Right renal cortex interstitium (tissue), 3 donors: ENCODE measurements at regions not wholly inside any gene's neighbourhood (a gene's known extent, or its start where the extent isn't known, plus 50 kb on each side); places are given as distances from the start of the nearest gene placed in this dataset.
A peak's percentile ranks its signal among the peaks of the same experiment; 100 is the strongest.
"Not testable (repeated sequence)": the region's sequence is repeated elsewhere in the genome, so short reads cannot be mapped to it uniquely, and the experiment has no call there.

Experiments used
- DNase-seq, 3 donors: peaks; one replicate each; pipeline ENCODE4 v3.0.0-alpha.2; 2013; ENCODE audit warnings: low read depth in 3 of 3, low spot score in 2 of 3

- DNase-seq, result no peak
Observed at GRCh38 chr2:212797484-212798205, 259.0 kb upstream of the ERBB4 start.

GRCh38 chr2:212794471-212794870, 255.9 kb upstream of the ERBB4 start:
- DNase-seq, result no peak

- DNase-seq, result no peak
Observed at GRCh38 chr2:212791569-212791968, 253.0 kb upstream of the ERBB4 start.

DNA sequence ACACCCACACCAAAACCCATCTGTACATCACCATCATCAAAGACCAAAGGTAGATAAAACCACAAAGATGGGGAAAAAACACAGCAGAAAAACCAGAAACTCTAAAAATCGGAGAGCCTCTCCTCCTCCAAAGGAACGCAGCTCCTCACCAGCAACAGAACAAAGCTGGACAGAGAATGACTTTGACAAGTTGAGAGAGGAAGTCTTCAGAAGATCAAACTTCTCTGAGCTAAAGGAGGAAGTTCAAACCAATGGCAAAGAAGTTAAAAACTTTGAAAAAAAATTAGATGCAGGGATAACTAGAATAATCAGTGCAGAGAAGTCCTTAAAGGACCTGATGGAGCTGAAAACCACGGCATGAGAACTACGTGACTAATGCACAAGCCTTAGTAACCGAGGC, 247.5 kb upstream of the ERBB4 start:
- not testable (repeated sequence) for DNase-seq

DNA sequence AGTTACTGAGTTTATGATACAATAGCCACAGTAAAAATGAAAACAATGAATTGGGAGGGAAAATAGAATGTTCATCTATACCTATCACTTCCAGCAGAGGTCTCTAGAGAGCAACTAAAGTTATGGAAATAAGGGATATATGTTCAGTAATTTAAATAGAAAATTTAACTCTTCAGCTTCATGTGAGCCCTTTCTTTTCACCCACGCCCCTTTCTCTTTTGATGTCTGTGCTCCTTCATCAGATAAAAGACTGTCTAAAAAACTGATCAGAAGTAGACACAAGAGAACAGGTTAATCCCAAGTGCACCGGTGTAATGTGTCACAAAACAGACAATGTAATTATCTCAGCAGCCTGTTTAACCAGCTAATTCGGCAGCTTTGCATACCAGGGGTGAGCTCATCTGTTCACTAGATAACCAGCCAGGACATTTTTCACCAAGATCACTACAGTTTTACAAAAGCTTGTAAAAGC, 238.5 kb upstream of the ERBB4 start:
- DNase-seq, result peak in 1 of 3 donors; percentile 6

- DNase-seq, result no peak
Observed at GRCh38 chr2:212773808-212774339, 235.3 kb upstream of the ERBB4 start.

DNA sequence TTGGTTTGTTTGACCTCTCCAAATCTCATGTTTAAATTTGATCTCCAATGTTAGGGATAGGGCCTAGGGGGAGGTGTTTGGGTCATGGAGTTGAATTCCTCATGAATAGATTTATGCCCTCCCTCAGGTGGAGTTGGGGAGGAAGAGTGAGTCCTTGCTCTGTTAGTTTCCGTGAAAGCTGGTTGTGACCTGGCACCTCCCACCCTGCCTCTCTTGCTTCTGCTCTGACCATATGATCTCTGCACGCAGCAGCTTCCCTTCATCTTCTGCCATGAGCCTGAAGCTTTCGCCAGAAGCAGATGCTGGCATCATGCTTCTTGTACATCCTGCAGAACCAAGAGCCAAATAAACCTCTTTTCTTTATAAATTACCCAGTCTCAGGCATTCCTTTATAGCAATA, 231.6 kb upstream of the ERBB4 start:
- DNase-seq, result no peak

GRCh38 chr2:212766921-212767320, 228.3 kb upstream of the ERBB4 start:
- DNase-seq, result peak in 1 of 3 donors; percentile 4

DNA sequence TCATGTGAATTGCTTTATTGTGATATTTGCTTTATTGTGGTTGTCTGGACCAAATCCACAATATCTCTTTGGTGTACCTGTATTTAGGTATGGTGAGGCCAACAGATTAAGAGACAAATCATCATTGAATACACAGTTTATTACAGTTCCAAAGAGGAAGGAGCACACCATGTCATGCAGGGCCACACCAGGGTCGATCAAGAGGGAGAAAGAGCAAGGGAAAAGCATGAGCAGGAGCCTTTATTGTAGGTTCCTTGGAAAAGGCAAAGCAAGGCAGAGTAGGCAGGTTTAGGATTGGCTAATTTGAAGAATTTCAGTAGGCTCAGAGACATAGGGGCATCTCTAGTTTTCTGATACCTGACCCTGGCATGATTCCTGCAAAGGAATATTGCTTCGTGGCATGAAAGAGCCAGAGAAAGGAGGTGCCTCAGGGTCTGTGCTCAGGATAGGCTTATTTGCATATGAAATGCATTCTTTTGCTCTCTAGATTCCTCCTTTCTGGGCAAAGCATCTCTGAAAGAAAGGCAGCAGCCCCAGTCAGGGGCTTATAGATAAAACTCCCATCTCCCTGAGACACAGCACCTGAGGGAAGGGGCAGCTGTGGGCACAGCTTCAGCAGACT, 214.2 kb upstream of the ERBB4 start:
- no peak for DNase-seq

GRCh38 chr2:212745359-212745758, 206.8 kb upstream of the ERBB4 start:
- no peak for DNase-seq

- DNase-seq, result no peak
Observed at GRCh38 chr2:212737392-212738172, 199.0 kb upstream of the ERBB4 start.

GRCh38 chr2:212736385-212736726, 197.8 kb upstream of the ERBB4 start:
- DNase-seq, result no peak

- no peak for DNase-seq
Observed at GRCh38 chr2:212733273-212733672, 194.7 kb upstream of the ERBB4 start.

DNA sequence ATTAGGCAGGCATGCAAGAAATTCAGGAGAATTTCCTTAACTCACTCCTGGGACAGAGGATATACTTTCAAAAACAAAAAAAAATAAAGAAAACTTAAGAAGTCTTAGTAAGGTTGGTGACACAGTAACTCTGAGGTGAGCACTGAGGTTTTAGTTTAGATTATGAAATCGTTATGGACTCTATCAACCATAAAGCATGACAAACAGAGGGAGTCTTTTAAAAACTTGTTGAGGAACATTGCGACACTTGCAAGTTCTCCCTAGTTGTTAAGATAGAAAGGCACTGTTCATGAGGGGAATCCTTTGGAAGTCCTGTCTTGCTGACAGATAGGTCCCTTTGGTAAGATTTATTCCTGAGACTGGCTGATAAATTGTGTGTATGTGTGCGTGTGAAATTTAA, 194.3 kb upstream of the ERBB4 start:
- no peak for DNase-seq

DNA sequence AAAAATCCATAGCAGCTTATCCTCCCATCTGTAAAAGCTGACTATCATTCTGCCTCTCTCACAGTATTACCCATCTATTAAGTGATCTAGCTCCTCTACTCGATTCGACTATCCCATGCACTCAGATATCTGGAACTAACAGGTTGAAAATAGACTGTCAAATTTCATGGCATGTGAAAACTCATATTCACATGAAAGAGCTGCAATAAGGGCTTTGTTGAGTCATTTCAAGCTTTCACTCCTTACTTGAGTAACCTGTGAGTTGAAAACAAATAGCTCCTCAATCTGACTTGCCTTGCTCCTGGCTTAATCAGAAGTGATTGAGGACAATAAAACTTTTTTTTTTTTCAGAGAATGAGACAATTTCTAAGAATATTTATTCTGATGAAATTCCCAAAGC, 192.4 kb upstream of the ERBB4 start:
- no peak for DNase-seq

- DNase-seq, result no peak
Observed at GRCh38 chr2:212728717-212729116, 190.1 kb upstream of the ERBB4 start.

- no peak for DNase-seq
Observed at GRCh38 chr2:212727751-212728150, 189.1 kb upstream of the ERBB4 start.

DNA sequence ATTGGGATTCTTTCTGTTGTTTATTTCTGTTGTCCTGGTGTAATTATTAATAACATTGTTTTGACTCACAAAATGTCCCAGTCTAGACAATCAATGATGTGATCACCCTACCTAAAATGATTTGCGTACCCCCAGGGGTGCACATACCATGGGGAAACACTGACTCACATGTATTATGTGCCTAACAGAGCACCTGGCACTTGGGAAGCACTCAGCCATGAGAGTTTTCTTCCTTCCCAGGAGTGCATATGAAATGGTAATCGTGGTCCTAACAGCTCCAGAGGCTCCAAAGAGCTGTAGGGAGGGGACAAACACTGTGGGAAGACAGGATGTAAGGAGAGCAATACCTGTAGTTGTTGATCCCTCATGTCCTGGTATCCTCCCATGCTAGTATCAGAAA, 187.8 kb upstream of the ERBB4 start:
- no peak for DNase-seq

- no peak for DNase-seq
Observed at GRCh38 chr2:212725180-212725579, 186.6 kb upstream of the ERBB4 start.

DNA sequence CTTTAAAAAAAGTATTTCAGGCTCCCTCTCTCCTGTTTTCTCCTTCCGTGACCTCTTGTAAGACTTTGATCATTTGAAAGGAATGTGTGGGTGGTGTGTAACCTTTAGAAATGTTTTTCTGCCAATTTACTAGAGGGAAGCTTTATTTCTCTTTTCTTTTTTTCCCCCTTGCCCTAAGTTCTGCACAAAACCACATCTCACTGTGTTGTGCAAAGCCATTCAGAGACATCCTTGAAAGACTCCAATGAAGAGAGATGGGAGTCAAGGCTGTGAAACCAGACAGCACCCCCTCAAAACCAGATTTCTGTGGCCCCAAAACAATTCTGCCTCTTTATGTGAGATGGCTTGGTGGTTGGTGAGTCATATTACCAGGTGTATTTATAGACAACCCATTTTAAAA, 184.6 kb upstream of the ERBB4 start:
- DNase-seq, result no peak

- DNase-seq, result no peak
Observed at GRCh38 chr2:212722046-212722445, 183.4 kb upstream of the ERBB4 start.

DNA sequence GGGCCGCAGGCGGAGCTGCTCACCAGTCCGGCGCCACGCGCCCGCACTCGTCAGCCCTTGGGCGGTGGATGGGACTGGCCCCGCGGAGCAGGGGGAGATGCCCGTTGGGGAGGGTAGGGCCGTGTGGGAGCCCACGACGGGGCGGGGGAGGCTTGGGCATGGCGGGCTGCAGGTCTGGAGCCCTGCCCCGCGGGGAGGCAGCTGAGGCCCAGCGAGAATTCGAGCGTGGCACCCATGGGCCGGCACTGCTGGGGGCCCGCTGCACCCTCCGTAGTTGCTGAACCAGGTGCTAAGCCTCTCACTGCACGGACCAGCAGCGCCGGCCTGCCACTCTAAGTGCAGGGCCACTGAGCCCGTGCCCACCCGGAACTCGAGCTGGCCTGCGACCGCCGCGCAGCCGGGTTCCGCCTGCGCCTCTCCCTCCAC, 182.4 kb upstream of the ERBB4 start:
- no peak for DNase-seq
